ENCODE measurements at regions not wholly inside any gene's neighbourhood (a gene's known extent, or its start where the extent isn't known, plus 50 kb on each side); places are given as distances from the start of the nearest gene placed in this dataset.
"Not testable (repeated sequence)": the region's sequence is repeated elsewhere in the genome, so short reads cannot be mapped to it uniquely, and the experiment has no call there.

DNA sequence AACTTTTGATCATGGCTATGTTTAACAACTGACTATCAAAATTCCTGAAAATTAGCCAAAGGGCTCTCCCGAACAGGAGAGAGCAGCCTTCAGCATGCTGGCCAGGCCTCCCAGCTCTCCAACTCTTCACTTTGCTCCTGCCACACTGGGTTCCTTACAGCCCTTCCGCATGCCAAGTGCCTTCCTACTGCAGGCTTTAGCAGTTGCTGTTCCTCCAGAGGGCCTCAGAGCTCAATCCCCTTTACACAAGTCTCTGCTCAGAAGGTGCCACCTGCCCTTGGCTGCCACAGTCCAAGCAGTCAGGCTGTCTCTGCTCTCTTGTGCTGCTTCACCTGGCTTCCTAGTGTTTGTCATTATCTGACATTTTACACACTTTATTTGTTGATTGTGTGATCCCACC is 553.1 kb upstream of the PPP2R3A start:
- no peak for DNase-seq

- no peak for DNase-seq
These were observed 549.3 kb upstream of the PPP2R3A start for GRCh38 chr3:135416182-135416581.

DNA sequence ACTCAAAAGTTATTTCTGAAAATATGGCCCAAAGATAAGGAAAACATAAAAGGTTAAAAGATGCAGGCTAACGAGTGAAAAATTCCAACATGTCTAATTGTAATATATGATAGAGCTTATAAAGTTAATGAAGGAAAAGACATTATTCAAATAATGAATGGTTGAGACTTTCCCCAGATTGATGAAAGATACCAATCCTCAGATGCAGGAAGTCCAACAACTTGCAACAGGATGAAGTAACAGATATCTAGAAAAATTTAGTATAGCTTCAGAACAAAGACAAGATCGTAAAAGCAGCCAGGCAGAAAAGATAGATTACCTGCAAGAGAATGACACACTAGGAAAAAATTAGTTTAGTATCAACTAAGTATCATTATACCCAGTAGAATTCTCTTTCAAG is 546.4 kb upstream of the PPP2R3A start:
- no peak for DNase-seq

- no peak for DNase-seq
These were observed 539.0 kb upstream of the PPP2R3A start for GRCh38 chr3:135426508-135426907.

DNA sequence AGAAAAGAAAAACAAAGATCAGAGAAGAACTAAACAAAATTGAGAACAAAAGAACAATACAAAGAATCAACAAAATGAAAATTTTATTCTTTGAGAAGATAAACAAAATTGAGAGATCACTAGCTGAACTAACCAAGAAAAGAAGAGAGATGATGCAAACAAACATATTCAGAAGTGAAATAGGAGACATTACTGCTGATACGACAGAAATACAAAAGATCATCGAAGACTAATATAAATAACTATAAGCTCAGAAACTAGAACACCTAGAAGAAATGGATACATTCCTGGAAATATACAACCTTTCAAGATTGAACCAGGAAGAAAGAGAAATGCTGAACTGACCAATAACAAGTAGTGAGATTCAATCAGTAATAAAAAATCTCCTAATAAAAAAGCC is 533.1 kb upstream of the PPP2R3A start:
- no peak for DNase-seq

DNA sequence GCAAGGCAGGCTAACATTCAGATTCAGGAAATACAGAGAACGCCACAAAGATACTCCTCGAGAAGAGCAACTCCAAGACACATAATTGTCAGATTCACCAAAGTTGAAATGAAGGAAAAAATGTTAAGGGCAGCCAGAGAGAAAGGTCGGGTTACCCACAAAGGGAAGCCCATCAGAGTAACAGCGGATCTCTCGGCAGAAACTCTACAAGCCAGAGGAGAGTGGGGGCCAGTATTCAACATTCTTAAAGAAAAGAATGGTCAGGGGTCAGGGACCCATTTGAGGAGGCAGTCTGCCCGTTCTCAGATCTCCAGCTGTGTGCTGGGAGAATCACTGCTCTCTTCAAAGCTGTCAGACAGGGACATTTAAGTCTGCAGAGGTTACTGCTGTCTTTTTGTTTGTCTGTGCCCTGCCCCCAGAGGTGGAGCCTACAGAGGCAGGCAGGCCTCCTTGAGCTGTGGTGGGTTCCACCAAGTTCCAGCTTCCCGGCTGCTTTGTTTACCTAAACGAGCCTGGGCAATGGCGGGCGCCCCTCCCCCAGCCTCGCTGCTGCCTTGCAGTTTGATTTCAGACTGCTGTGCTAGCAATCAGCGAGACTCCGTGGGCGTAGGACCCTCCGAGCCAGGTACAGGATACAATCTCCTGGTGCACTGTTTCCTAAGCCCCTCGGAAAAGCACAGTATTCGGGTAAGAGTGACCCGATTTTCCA is 526.5 kb upstream of the PPP2R3A start:
- DNase-seq: not testable (repeated sequence)

GRCh38 chr3:135439632-135440031 is 525.9 kb upstream of the PPP2R3A start:
- DNase-seq: peak; percentile 3

- no peak for DNase-seq
These were observed 525.3 kb upstream of the PPP2R3A start for GRCh38 chr3:135440233-135440632.

DNA sequence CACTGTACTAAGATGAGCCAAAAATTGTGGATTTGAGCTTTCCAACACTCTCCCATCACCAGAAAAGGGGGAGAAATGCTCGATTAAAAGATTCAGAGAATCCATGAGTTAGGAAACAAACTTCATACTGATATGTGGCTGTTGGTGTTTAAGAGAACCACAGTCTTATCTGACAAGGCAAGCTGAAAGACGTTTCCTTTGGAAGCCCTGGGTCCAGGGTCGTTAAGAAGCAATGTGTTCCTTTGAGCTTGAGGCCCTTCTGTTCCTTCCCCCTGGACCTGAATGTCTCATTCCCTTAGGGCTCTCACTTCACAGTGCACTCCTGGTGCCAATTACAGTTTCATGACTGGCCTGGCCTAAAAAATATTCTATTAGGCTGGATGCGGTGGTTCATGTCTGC is 524.8 kb upstream of the PPP2R3A start:
- no peak for DNase-seq

- no peak for DNase-seq
These were observed 521.5 kb upstream of the PPP2R3A start for GRCh38 chr3:135444058-135444457.

- DNase-seq: no peak
These were observed 518.0 kb upstream of the PPP2R3A start for GRCh38 chr3:135447483-135447882.

DNA sequence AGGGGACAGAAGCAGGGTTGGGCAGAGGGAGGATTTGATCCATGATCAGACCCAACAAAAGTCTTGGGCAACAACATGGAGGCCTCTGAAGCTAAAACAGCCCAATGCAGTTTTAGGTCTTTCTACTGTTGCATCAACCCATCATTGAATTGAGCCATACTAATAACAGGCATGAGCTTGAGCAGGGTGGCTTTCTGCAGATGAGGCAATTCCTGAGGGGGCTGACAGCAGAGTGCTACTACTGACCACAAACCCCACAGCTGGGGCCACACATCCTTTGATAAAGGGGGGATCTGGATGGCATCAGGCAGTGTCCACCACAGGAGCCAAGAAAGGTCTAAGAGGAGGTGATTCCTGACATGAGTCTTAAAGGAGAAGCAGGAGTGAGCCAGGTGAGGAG is 517.0 kb upstream of the PPP2R3A start:
- DNase-seq: no peak

DNA sequence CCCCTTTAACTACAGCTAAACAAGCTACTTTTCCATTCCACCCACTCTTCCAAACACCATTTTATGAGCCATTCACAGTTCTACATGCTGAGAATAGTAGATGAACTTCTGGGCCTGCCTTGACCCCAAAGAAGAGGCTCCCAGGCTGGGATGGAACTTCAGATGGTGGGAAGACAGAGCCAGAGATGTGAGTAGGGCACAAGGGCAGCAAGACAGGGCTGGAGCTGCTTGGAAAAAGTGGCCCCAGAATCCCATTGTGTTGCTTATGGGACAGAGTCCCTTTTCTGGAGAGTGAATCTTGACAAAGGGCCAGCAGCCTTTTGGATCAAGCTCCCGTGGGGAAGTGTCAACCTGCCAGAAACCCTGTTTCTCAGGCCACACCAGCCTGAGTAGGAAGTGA is 516.5 kb upstream of the PPP2R3A start:
- no peak for DNase-seq

- DNase-seq: no peak
These were observed 514.3 kb upstream of the PPP2R3A start for GRCh38 chr3:135451037-135451785.

- no peak for DNase-seq
These were observed 512.6 kb upstream of the PPP2R3A start for GRCh38 chr3:135452881-135453280.

- no peak for DNase-seq
These were observed 512.2 kb upstream of the PPP2R3A start for GRCh38 chr3:135453326-135453725.

GRCh38 chr3:135454890-135455289 is 510.6 kb upstream of the PPP2R3A start:
- no peak for DNase-seq

DNA sequence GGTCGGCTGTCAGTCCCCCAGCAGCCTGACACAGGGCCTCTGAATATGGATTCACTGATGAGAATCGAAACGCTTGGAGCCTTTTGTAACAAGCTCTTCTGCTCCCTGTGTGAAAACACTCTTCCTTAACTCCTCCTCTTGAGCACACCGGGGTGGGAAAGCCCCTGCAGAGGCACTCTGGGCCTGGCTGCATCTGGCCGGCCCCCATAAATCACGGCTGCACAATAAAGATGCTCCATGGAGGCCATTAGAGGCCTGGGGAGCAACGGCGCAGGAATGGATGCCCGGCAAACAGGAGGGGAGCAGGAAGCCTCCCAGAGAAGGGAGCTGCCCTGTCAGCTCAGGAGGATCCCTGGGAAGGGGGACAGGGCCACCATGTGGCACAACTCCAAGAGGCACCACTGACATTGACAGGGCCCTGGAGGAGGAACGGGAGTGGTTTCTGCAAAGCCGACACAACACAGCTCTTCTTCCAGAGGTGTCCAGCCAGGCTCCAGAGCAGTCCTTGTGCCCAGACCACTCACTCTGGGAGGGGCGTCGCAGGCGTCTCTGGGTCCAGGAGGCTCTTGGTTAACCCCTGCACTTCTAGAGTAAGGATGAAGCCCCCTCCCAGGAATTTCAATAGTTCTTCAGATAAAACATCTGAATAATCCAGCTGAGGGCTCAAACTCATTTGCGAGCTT is 509.3 kb upstream of the PPP2R3A start:
- no peak for DNase-seq

DNA sequence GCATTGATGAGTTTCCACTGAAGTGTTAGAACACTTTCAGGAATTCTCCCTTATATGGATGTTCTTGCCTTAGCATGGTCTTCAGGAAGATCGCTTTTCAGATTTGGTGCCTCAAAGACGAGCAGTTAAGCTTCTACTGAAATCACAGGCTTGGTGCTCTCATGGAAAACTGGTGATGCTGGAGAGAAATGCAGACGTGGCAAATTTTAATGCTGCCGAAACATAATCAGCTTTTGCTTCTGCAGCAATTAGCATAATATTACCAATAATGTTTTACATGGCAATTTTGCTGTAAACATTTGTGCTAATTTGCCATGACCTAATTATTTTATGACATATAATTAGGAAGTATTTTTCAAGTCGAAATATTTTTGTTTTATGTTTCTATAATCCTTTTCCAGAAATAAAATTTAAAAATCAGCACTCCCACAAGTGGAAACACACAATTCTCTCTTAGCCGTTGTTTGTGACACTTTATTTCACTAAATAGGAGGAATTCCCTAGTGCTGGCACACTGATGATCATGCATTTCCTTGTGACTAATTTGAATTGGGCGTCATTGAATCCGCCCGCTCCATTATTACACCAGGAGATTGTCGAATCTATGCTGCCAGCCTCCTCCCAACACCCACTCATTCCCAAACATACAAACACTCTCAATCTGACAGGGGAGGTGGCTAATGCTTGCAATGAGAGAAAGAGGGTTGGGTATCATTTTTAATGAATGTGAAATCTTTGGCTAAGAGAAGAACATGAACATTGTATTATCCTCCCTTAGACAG is 506.8 kb upstream of the PPP2R3A start:
- no peak for DNase-seq

GRCh38 chr3:135460273-135460672 is 505.3 kb upstream of the PPP2R3A start:
- no peak for DNase-seq

- no peak for DNase-seq
These were observed 493.6 kb upstream of the PPP2R3A start for GRCh38 chr3:135471911-135472310.

DNA sequence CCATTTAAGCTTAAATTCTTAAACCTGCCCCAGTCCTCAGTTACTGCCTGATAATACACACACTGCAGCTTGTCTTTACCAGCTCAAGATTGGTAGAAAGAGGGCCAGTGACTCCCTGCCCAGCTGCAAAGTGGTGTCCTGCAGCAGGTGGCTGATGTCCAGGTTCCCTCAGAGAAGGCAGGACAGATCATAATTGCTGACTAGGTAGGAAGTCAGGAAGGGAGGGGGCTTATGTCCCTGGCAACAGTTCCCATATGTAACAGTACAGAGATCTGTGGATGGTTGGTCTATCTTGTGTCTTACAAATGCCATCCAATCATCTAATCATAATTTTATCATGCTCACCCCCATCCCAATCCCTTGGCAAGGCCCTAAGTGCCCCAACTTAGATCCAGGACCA is 492.1 kb upstream of the PPP2R3A start:
- DNase-seq: no peak

DNA sequence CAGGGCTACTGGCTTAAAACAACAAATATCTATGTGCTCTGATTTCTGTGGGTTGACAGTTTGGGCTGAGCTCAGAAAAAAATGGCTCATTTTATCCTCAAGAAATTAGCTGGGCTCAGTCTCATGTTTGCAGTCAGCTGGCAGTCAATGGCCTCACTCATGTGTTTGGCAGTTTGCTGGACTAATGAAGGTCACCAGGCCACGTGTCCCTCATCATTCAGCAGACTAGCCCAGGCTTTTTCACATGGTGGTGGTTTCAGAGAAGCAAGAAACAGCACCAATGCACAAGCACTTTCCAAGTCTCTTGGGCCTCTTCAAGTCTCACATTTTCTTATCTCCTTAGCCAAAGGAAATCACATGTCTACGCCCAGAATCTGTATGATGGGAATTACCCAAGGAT is 478.3 kb upstream of the PPP2R3A start:
- DNase-seq: no peak

Measured in NCI-H1694 treated with DMSO at 0.1 percent for 48 hours (cell line).